OCI-LY7 (cell line): ENCODE measurements at regions not wholly inside any gene's neighbourhood (a gene's known extent, or its start where the extent isn't known, plus 50 kb on each side); places are given as distances from the start of the nearest gene placed in this dataset.

Experiments
- CTCF ChIP-seq: fragments of 200-600 bp; sonication (generic); conservative IDR thresholded peaks from 2 replicates; pipeline ENCODE4 v1.5.1; 2014; ENCODE audit warnings: mild to moderate bottlenecking, antibody characterized with exemption, low read length, moderate library complexity, mixed read lengths
- EZH2phosphoT487 ChIP-seq: fragments of 200-600 bp; sonication (generic); IDR thresholded peaks from 2 replicates; pipeline ENCODE4 v1.6.1; 2018; ENCODE audit warnings: low read depth, borderline replicate concordance, mild to moderate bottlenecking, mixed run types, antibody characterized with exemption, low read length, moderate library complexity, mixed read lengths

DNA sequence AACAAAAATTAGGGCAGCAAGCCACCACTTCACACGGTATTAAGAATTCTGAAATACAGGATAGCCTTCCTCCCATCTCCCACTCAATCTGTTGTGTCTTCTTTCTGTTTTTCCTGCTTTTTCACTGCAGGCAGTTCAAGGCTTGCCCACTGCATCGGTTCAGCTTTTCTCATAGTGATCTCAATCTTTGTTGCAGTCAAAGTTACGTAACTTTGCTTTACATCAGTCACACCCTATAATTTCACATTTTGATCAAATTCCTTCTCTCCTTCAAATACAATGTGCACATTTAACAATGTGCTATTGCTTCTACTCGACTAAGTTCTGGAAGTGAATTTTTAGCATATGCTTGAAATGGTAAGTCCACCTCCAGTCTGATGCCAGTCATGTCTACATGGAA is 217.6 kb downstream of the EFCAB11 start:
- TF ChIP-seq CTCF (no peak), EZH2phosphoT487 (no peak)
